Testis (tissue), 2 donors: ENCODE measurements at regions not wholly inside any gene's neighbourhood (a gene's known extent, or its start where the extent isn't known, plus 50 kb on each side); places are given as distances from the start of the nearest gene placed in this dataset.

Source experiments
- CTCF ChIP-seq, 3 experiments: fragments of 450-650 bp in 2 of 3; fragments of 200-600 bp in 1 of 3; sonication (generic) in 1 of 3; IDR thresholded peaks; one replicate each; pipeline ENCODE4 v1.5.1; 2016 to 2019; ENCODE audit warnings: antibody characterized with exemption in 3 of 3, mild to moderate bottlenecking in 2 of 3, moderate library complexity in 1 of 3
- POLR2A ChIP-seq: fragments of 450-650 bp; IDR thresholded peaks from one replicate; pipeline ENCODE4 v1.6.1; 2017; ENCODE audit warnings: antibody characterized with exemption, mild to moderate bottlenecking, moderate library complexity

- TF ChIP-seq CTCF (IDR thresholded peaks at IDR 0.05) (no peak), POLR2A (no peak)
These were observed 55.9 kb upstream of the VWC2 start for GRCh38 chr7:49717547-49717946.
